ENCODE measurements at regions not wholly inside any gene's neighbourhood (a gene's known extent, or its start where the extent isn't known, plus 50 kb on each side); places are given as distances from the start of the nearest gene placed in this dataset.

DNA sequence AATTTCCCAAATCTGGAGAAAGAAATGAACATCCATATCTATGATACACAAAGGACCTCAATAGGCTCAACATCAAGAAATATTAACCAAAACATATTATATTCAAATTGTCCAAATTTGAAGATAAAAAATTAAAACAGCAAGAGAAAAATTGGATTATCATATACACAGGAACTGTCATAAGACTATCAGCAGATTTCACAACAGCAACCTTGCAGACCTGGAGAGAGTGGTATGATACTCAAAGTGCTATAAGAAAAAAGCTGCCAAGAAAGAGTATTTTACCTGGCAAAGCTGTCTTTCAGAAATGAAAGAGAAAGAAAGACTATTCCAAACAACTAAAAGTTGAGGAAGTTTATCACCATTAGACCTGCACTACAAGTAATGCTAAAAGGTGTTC lies 711.9 kb upstream of the RAB6C start:
- Histone ChIP-seq H3K9ac (ENCODE audit: low read depth, low read length) (no peak overlapping the region), H3K27ac (ENCODE audit: low read depth, low read length) (no peak overlapping the region), H3K27me3 (ENCODE audit: insufficient read depth, low read length) (no peaks in the 10 kb centered on the region), H3K4me1 (ENCODE audit: insufficient read depth, low read length) (no peaks in the 10 kb centered on the region), H3K9me3 (ENCODE audit: insufficient read depth, low read depth, low read length) (peaks cover 31% of the 10 kb centered on the region), H3K36me3 (ENCODE audit: insufficient read depth, low read length) (no peaks in the 10 kb centered on the region), H3K4me3 (ENCODE audit: low read length) (no peak overlapping the region)

GRCh38 chr2:129273266-129274037 lies 706.0 kb upstream of the RAB6C start:
- Histone ChIP-seq H3K27ac (ENCODE audit: low read depth, low read length) (no peak overlapping the region), H3K9ac (ENCODE audit: low read depth, low read length) (no peak overlapping the region), H3K36me3 (ENCODE audit: insufficient read depth, low read length) (no peaks in the 10 kb centered on the region), H3K4me3 (ENCODE audit: low read length) (no peak overlapping the region), H3K4me1 (ENCODE audit: insufficient read depth, low read length) (no peaks in the 10 kb centered on the region), H3K27me3 (ENCODE audit: insufficient read depth, low read length) (no peaks in the 10 kb centered on the region), H3K9me3 (ENCODE audit: insufficient read depth, low read depth, low read length) (peaks cover 12% of the 10 kb centered on the region; the same call in 1 of the 2 replicates)
- WGBS, result 94% methylated on average over 8 of the region's 8 CpGs

GRCh38 chr2:129274038-129274415 lies 705.4 kb upstream of the RAB6C start:
- Histone ChIP-seq H3K27ac (ENCODE audit: low read depth, low read length) (no peak overlapping the region), H3K9me3 (ENCODE audit: insufficient read depth, low read depth, low read length) (peaks cover 15% of the 10 kb centered on the region; the same call in 1 of the 2 replicates), H3K4me3 (ENCODE audit: low read length) (no peak overlapping the region), H3K27me3 (ENCODE audit: insufficient read depth, low read length) (no peaks in the 10 kb centered on the region), H3K4me1 (ENCODE audit: insufficient read depth, low read length) (no peaks in the 10 kb centered on the region), H3K9ac (ENCODE audit: low read depth, low read length) (no peak overlapping the region), H3K36me3 (ENCODE audit: insufficient read depth, low read length) (no peaks in the 10 kb centered on the region)
- 78% methylated on average over 2 of the region's 2 CpGs for WGBS

DNA sequence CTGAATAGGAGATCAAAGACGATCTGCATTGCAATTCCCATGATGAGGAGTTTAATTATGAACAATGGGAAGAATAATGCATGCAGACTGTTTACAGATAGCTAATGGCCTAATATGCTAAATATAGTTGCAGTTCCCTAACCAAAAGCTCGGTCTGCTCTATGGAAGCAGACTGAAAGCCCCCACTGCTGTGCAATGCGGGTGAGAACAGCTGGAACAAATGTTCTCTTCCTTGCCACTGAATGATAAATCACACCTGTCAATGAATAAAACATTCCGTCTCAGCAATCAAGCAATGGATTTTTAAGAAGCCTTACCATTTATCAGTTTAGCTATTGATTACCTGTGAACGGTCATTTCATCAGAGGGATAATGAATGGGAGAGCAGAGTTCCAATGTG lies 704.5 kb upstream of the RAB6C start:
- peaks cover 19% of the 10 kb centered on the region; the same call in 1 of the 2 replicates for H3K9me3 ChIP-seq (ENCODE audit: insufficient read depth, low read depth, low read length)
- no peak overlapping the region for H3K4me3 ChIP-seq (ENCODE audit: low read length)
- no peak overlapping the region for H3K27ac ChIP-seq (ENCODE audit: low read depth, low read length)
- 97% methylated on average over 5 of the region's 5 CpGs for WGBS
- no peaks in the 10 kb centered on the region for H3K36me3 ChIP-seq (ENCODE audit: insufficient read depth, low read length)
- no peaks in the 10 kb centered on the region for H3K27me3 ChIP-seq (ENCODE audit: insufficient read depth, low read length)
- H3K4me1 ChIP-seq (ENCODE audit: insufficient read depth, low read length), result no peaks in the 10 kb centered on the region
- H3K9ac ChIP-seq (ENCODE audit: low read depth, low read length), result no peak overlapping the region

- Histone ChIP-seq H3K4me1 (ENCODE audit: insufficient read depth, low read length) (no peaks in the 10 kb centered on the region), H3K4me3 (ENCODE audit: low read length) (no peak overlapping the region), H3K27me3 (ENCODE audit: insufficient read depth, low read length) (no peaks in the 10 kb centered on the region), H3K36me3 (ENCODE audit: insufficient read depth, low read length) (no peaks in the 10 kb centered on the region), H3K9ac (ENCODE audit: low read depth, low read length) (no peak overlapping the region), H3K9me3 (ENCODE audit: insufficient read depth, low read depth, low read length) (0 out of 2 replicates have a peak, but pooled peaks cover 17% of the 10 kb centered on the region), H3K27ac (ENCODE audit: low read depth, low read length) (no peak overlapping the region)
- WGBS, result 97% methylated on average over 3 of the region's 3 CpGs
These were observed 703.8 kb upstream of the RAB6C start for GRCh38 chr2:129275706-129276105.

DNA sequence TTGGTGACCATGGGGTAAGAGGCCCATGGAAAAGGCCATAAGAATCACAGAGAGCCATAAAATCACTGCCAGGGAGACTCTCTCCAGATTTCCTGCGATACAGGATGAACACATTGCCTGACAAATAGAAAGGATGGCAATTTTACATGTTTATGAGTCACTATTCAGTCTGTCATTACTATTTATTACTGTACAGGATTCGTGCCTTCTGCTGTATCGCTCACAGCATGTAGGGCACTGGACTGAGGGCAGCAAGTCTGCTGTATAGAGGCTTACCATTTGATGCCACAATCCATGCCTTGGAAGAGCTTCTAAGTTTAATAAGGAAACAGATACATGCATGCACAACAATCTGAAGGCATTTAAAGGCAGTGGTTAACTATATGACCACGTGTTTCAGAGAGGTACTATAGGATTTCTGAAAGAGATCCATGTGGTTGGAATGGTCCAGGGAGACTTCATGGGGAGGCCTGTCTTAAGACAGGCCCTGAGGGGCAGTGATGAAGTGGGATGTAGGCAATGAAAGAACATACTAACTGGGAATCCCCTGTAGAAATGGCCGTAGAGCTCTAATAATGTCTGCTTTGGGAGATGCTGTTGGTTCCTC lies 702.4 kb upstream of the RAB6C start:
- H3K27me3 ChIP-seq (ENCODE audit: insufficient read depth, low read length), result no peaks in the 10 kb centered on the region
- no peak overlapping the region for H3K9ac ChIP-seq (ENCODE audit: low read depth, low read length)
- 0 out of 2 replicates have a peak, but pooled peaks cover 8% of the 10 kb centered on the region for H3K9me3 ChIP-seq (ENCODE audit: insufficient read depth, low read depth, low read length)
- H3K4me3 ChIP-seq (ENCODE audit: low read length), result no peak overlapping the region
- H3K27ac ChIP-seq (ENCODE audit: low read depth, low read length), result no peak overlapping the region
- WGBS, result 93% methylated on average over 5 of the region's 5 CpGs
- no peaks in the 10 kb centered on the region for H3K36me3 ChIP-seq (ENCODE audit: insufficient read depth, low read length)
- H3K4me1 ChIP-seq (ENCODE audit: insufficient read depth, low read length), result no peaks in the 10 kb centered on the region

- Histone ChIP-seq H3K36me3 (ENCODE audit: insufficient read depth, low read length) (no peaks in the 10 kb centered on the region), H3K27me3 (ENCODE audit: insufficient read depth, low read length) (no peaks in the 10 kb centered on the region), H3K4me1 (ENCODE audit: insufficient read depth, low read length) (no peaks in the 10 kb centered on the region), H3K9ac (ENCODE audit: low read depth, low read length) (no peak overlapping the region), H3K9me3 (ENCODE audit: insufficient read depth, low read depth, low read length) (0 out of 2 replicates have a peak, but pooled peaks cover 8% of the 10 kb centered on the region), H3K4me3 (ENCODE audit: low read length) (no peak overlapping the region), H3K27ac (ENCODE audit: low read depth, low read length) (no peak overlapping the region)
- 91% methylated on average over 2 of the region's 2 CpGs for WGBS
These were observed 701.9 kb upstream of the RAB6C start for GRCh38 chr2:129277585-129277981.

GRCh38 chr2:129281791-129282530 lies 697.5 kb upstream of the RAB6C start:
- WGBS, result 93% methylated on average over 5 of the region's 5 CpGs
- Histone ChIP-seq H3K4me3 (ENCODE audit: low read length) (no peak overlapping the region), H3K27me3 (ENCODE audit: insufficient read depth, low read length) (no peaks in the 10 kb centered on the region), H3K9me3 (ENCODE audit: insufficient read depth, low read depth, low read length) (0 out of 2 replicates have a peak, but pooled peaks cover 8% of the 10 kb centered on the region), H3K4me1 (ENCODE audit: insufficient read depth, low read length) (no peaks in the 10 kb centered on the region), H3K36me3 (ENCODE audit: insufficient read depth, low read length) (no peaks in the 10 kb centered on the region), H3K27ac (ENCODE audit: low read depth, low read length) (no peak overlapping the region), H3K9ac (ENCODE audit: low read depth, low read length) (no peak overlapping the region)

GRCh38 chr2:129285012-129285411 lies 694.5 kb upstream of the RAB6C start:
- H3K36me3 ChIP-seq (ENCODE audit: insufficient read depth, low read length), result no peaks in the 10 kb centered on the region
- no peak overlapping the region for H3K9ac ChIP-seq (ENCODE audit: low read depth, low read length)
- no peak overlapping the region for H3K27ac ChIP-seq (ENCODE audit: low read depth, low read length)
- no peaks in the 10 kb centered on the region for H3K27me3 ChIP-seq (ENCODE audit: insufficient read depth, low read length)
- H3K4me3 ChIP-seq (ENCODE audit: low read length), result no peak overlapping the region
- no peaks in the 10 kb centered on the region for H3K4me1 ChIP-seq (ENCODE audit: insufficient read depth, low read length)
- H3K9me3 ChIP-seq (ENCODE audit: insufficient read depth, low read depth, low read length), result no peaks in the 10 kb centered on the region

- no CpG with 5 or more reads among the region's 1 CpG for WGBS
These were observed 686.1 kb upstream of the RAB6C start for GRCh38 chr2:129293326-129293725.

GRCh38 chr2:129296396-129296795 lies 683.1 kb upstream of the RAB6C start:
- no peaks in the 10 kb centered on the region for H3K27me3 ChIP-seq (ENCODE audit: insufficient read depth, low read length)
- H3K9me3 ChIP-seq (ENCODE audit: insufficient read depth, low read depth, low read length), result no peaks in the 10 kb centered on the region
- no peak overlapping the region for H3K4me3 ChIP-seq (ENCODE audit: low read length)
- no peak overlapping the region for H3K9ac ChIP-seq (ENCODE audit: low read depth, low read length)
- WGBS, result 95% methylated on average over 4 of the region's 4 CpGs
- no peaks in the 10 kb centered on the region for H3K4me1 ChIP-seq (ENCODE audit: insufficient read depth, low read length)
- no peaks in the 10 kb centered on the region for H3K36me3 ChIP-seq (ENCODE audit: insufficient read depth, low read length)
- no peak overlapping the region for H3K27ac ChIP-seq (ENCODE audit: low read depth, low read length)

More at GRCh38 chr2:129293326-129293725, 686.1 kb upstream of the RAB6C start:
- no peaks in the 10 kb centered on the region for H3K9me3 ChIP-seq (ENCODE audit: insufficient read depth, low read depth, low read length)
- no peaks in the 10 kb centered on the region for H3K36me3 ChIP-seq (ENCODE audit: insufficient read depth, low read length)
- H3K4me3 ChIP-seq (ENCODE audit: low read length), result no peak overlapping the region
- H3K27me3 ChIP-seq (ENCODE audit: insufficient read depth, low read length), result no peaks in the 10 kb centered on the region
- H3K9ac ChIP-seq (ENCODE audit: low read depth, low read length), result no peak overlapping the region
- H3K27ac ChIP-seq (ENCODE audit: low read depth, low read length), result no peak overlapping the region
- no peaks in the 10 kb centered on the region for H3K4me1 ChIP-seq (ENCODE audit: insufficient read depth, low read length)
